CD4-positive, CD25-positive, alpha-beta regulatory T cell (primary cell): ENCODE measurements at regions not wholly inside any gene's neighbourhood (a gene's known extent, or its start where the extent isn't known, plus 50 kb on each side); places are given as distances from the start of the nearest gene placed in this dataset.

Source experiments
- ATAC-seq, 2 donors: fragments of 150-1000 bp; cut with Tn5 transposase; one replicate each; pipeline ENCODE4 v1.10.0; 2021; ENCODE audit warnings: low read depth in 2 of 2, moderate number of reproducible peaks in 2 of 2, moderate library complexity in 1 of 2
- DNase-seq, 3 donors: peaks; one replicate each; pipeline versions ENCODE4 v3.0.0 to v3.0.0-alpha.2; 2012 to 2022; ENCODE audit warnings: mixed read lengths in 1 of 3
- H3K27ac ChIP-seq: one replicate; pipeline ENCODE4 v1.7.0; 2013; ENCODE audit warnings: mild to moderate bottlenecking, low read length; ENCODE audit not compliant: insufficient read depth, poor library complexity, severe bottlenecking
- H3K27me3 ChIP-seq: one replicate; pipeline ENCODE4 v1.7.0; 2013; ENCODE audit warnings: low read length; ENCODE audit not compliant: control insufficient read depth, insufficient read depth
- H3K36me3 ChIP-seq: one replicate; pipeline ENCODE4 v1.7.0; 2013; ENCODE audit warnings: mild to moderate bottlenecking, low read length, moderate library complexity; ENCODE audit not compliant: control insufficient read depth, insufficient read depth
- H3K4me1 ChIP-seq: 2 replicates; pipeline ENCODE4 v1.7.0; 2013; ENCODE audit warnings: mild to moderate bottlenecking, low read length; ENCODE audit not compliant: insufficient read depth, control insufficient read depth, poor library complexity, severe bottlenecking
- H3K4me3 ChIP-seq: one replicate; pipeline ENCODE4 v1.7.0; 2013; ENCODE audit warnings: low read depth, mild to moderate bottlenecking, low read length, moderate library complexity
- H3K9me3 ChIP-seq, 2 experiments: 1 replicate in 1 of 2; 2 replicates in 1 of 2; pipeline ENCODE4 v1.7.0; 2013; ENCODE audit warnings: low read length in 2 of 2, mild to moderate bottlenecking in 1 of 2, moderate library complexity in 1 of 2; ENCODE audit not compliant: control insufficient read depth in 2 of 2
- H3K27ac Mint-ChIP-seq, 3 donors: one replicate each; pipeline ENCODE4 v1.8.0; 2020 to 2022; ENCODE audit warnings: mild to moderate bottlenecking in 3 of 3, mixed read lengths in 3 of 3, moderate library complexity in 2 of 3
- H3K27me3 Mint-ChIP-seq: one replicate; pipeline ENCODE4 v1.8.0; 2022; ENCODE audit warnings: mild to moderate bottlenecking, mixed read lengths
- H3K36me3 Mint-ChIP-seq: one replicate; pipeline ENCODE4 v1.8.0; 2020; ENCODE audit warnings: mixed read lengths
- H3K4me1 Mint-ChIP-seq, 4 donors: one replicate each; pipeline ENCODE4 v1.8.0; 2020 to 2022; ENCODE audit warnings: mixed read lengths in 4 of 4, mild to moderate bottlenecking in 1 of 4
- H3K4me3 Mint-ChIP-seq, 4 donors: one replicate each; pipeline ENCODE4 v1.8.0; 2020 to 2022; ENCODE audit warnings: mild to moderate bottlenecking in 4 of 4, mixed read lengths in 4 of 4, moderate library complexity in 3 of 4
- H3K9me3 Mint-ChIP-seq, 7 donors: one replicate each; pipeline ENCODE4 v1.8.0; 2020 to 2022; ENCODE audit warnings: mixed read lengths in 7 of 7, mild to moderate bottlenecking in 3 of 7, moderate library complexity in 2 of 7

DNA sequence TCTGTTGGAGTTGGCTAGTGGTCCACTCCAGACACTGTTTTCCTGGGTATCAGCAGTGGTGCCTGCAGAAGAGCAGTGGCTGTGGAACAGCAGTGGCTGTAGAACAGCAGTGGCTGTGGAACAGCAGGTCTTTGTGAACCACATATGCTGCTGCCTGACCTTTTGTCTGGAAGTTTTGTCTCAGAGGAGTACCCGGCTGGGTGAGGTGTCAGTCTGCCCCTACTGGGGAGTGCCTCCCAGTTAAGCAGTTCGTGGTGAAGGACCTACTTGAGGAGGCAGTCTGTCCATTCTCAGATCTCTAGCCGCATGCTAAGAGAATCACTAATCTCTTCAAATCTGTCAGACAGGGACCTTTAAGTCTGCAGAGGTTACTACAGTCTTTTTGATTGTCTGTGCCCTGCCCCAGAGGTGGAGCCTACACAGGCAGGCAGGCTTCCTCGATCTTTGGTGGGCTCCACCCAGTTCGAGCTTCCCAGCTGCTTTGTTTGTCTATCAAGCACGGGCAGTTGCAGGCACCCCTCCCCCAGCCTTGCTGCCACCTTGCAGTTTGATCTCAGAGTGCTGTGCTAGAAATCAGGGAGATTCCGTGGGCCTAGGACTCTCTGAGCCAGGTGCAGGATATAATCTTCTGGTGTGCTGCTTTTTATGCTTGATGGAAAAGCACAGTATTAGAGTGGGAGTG is 89.1 kb upstream of the TRIM48 start:
- Histone ChIP-seq H3K36me3 (no peaks in the 10 kb centered on the region), H3K9me3 (peaks cover 11 to 12% of the 10 kb centered on the region in 2 experiments), H3K4me3 (no peak overlapping the region), H3K27me3 (no peaks in the 10 kb centered on the region), H3K27ac (no peak overlapping the region), H3K4me1 (no peaks in the 10 kb centered on the region)
- DNase-seq (peak in 1 of 3 donors; percentile 2), ATAC-seq (no peak)
- Mint-ChIP-seq H3K36me3 (no peaks in the 10 kb centered on the region), H3K4me1 (no peaks in the 10 kb centered on the region), H3K4me3 (no peak overlapping the region), H3K9me3 (peaks cover 0 to 40% (median 5%) of the 10 kb centered on the region in 7 donors), H3K27ac (no peak overlapping the region), H3K27me3 (no peaks in the 10 kb centered on the region)
